H1 (cell line): ENCODE measurements at regions not wholly inside any gene's neighbourhood (a gene's known extent, or its start where the extent isn't known, plus 50 kb on each side); places are given as distances from the start of the nearest gene placed in this dataset.

ENCODE experiments used
- CTCF ChIA-PET: fragments of 300-600 bp; sonication (Branson Sonifier 250); formaldehyde crosslinking; loops from one replicate; lab custom pipeline; 2021; ENCODE audit not compliant: partially characterized antibody; lab: Charles Lee
- POLR2A ChIA-PET: fragments of 300-600 bp; sonication (Branson Sonifier 250); formaldehyde crosslinking; loops from one replicate; lab custom pipeline; 2021; ENCODE audit warnings: inconsistent platforms; ENCODE audit not compliant: partially characterized antibody; lab: Charles Lee
- DNase-seq, 2 experiments: peaks; one replicate each; pipeline versions ENCODE4 v3.0.0 to v3.0.0-alpha.2; 2010 to 2022; ENCODE audit warnings: low spot score in 2 of 2, low read depth in 1 of 2, mixed read lengths in 1 of 2
- FAIRE-seq: peaks from 2 replicates; lab custom pipeline; 2011; peaks lifted over from hg19 to GRCh38; lab: Jason Lieb, UNC
- H2AFZ ChIP-seq: 2 replicates; pipeline ENCODE4 v1.8.1; 2012; ENCODE audit warnings: low read length, inconsistent platforms
- H2AK5ac ChIP-seq: 2 replicates; pipeline ENCODE4 v1.6.1; 2013; ENCODE audit warnings: low read depth, low read length
- H2BK120ac ChIP-seq: replicated peaks from 2 replicates; pipeline ENCODE3; 2013; ENCODE audit warnings: low read depth, low read length, inconsistent platforms
- H2BK12ac ChIP-seq: 2 replicates; pipeline ENCODE4 v1.6.1; 2013; ENCODE audit warnings: low read depth, low read length
- H2BK15ac ChIP-seq: 2 replicates; pipeline ENCODE4 v1.6.1; 2013; ENCODE audit warnings: low read length
- H2BK20ac ChIP-seq: 2 replicates; pipeline ENCODE4 v1.6.1; 2013; ENCODE audit warnings: low read length
- H2BK5ac ChIP-seq: 2 replicates; pipeline ENCODE4 v1.6.1; 2013; ENCODE audit warnings: low read depth, low read length
- H3K14ac ChIP-seq: 2 replicates; pipeline ENCODE4 v1.6.1; 2013; ENCODE audit warnings: inconsistent platforms; ENCODE audit not compliant: insufficient read length
- H3K18ac ChIP-seq: 2 replicates; pipeline ENCODE4 v1.6.1; 2013; ENCODE audit warnings: low read length; ENCODE audit errors: extremely low read depth
- H3K23ac ChIP-seq: 2 replicates; pipeline ENCODE4 v1.6.1; 2013; ENCODE audit warnings: inconsistent platforms; ENCODE audit not compliant: insufficient read length
- H3K23me2 ChIP-seq: 2 replicates; pipeline ENCODE4 v1.6.1; 2013; ENCODE audit warnings: low read depth, low read length
- H3K27ac ChIP-seq: 2 replicates; pipeline ENCODE4 v1.6.1; 2011; ENCODE audit warnings: low read depth, low read length, inconsistent platforms
- H3K27me3 ChIP-seq, 4 experiments: replicated peaks in 1 of 4; 1 replicate in 1 of 4; 2 replicates in 3 of 4; pipeline versions ENCODE4 v1.6.1 to v1.8.1; 2011 to 2013; ENCODE audit warnings: low read length in 3 of 4, mild to moderate bottlenecking in 3 of 4, inconsistent platforms in 2 of 4, mixed read lengths in 2 of 4, moderate library complexity in 1 of 4; ENCODE audit not compliant: control insufficient read depth in 3 of 4, insufficient read depth in 3 of 4; ENCODE audit errors: extremely low read depth in 1 of 4
- H3K36me3 ChIP-seq, 4 experiments: 2 replicates each; pipeline versions ENCODE4 v1.6.1 to v1.8.1; 2011 to 2013; ENCODE audit warnings: mild to moderate bottlenecking in 4 of 4, low read length in 3 of 4, moderate library complexity in 2 of 4, control low read depth in 1 of 4, inconsistent platforms in 1 of 4; ENCODE audit not compliant: insufficient read depth in 4 of 4, control insufficient read depth in 2 of 4
- H3K4ac ChIP-seq: replicated peaks from 2 replicates; pipeline ENCODE3; 2013; ENCODE audit warnings: low read length, low read depth, mixed read lengths, inconsistent platforms; ENCODE audit not compliant: insufficient read length
- H3K4me1 ChIP-seq, 4 experiments: replicated peaks in 1 of 4; 1 replicate in 1 of 4; 2 replicates in 3 of 4; pipeline versions ENCODE4 v1.6.1 to v1.8.1; 2011 to 2013; ENCODE audit warnings: low read length in 3 of 4, inconsistent platforms in 2 of 4, mixed read lengths in 1 of 4; ENCODE audit not compliant: insufficient read depth in 4 of 4, control insufficient read depth in 3 of 4
- H3K4me2 ChIP-seq, 2 experiments: 2 replicates each; pipeline versions ENCODE4 v1.6.1 to v1.8.1; 2011 to 2013; ENCODE audit warnings: low read depth in 2 of 2, low read length in 2 of 2, control low read depth in 1 of 2, inconsistent platforms in 1 of 2, mild to moderate bottlenecking in 1 of 2; ENCODE audit not compliant: insufficient read depth in 1 of 2
- H3K4me3 ChIP-seq, 4 experiments: fragments of 200-600, 300-600 bp in 1 of 4; sonication (generic), shearing (Covaris generic), sonication (Bioruptor Twin) in 1 of 4; 2 replicates each; pipeline versions ENCODE4 v1.5.1 to v1.8.1; 2011 to 2016; ENCODE audit warnings: low read length in 4 of 4, low read depth in 3 of 4, control low read depth in 2 of 4, inconsistent platforms in 2 of 4, mild to moderate bottlenecking in 2 of 4, mixed read lengths in 1 of 4, moderate library complexity in 1 of 4; ENCODE audit not compliant: insufficient read depth in 2 of 4; ENCODE audit errors: extremely low read depth in 1 of 4
- H3K56ac ChIP-seq: replicated peaks from 2 replicates; pipeline ENCODE3; 2013; ENCODE audit warnings: low read depth, mild to moderate bottlenecking, mixed read lengths, low read length, inconsistent platforms; ENCODE audit not compliant: insufficient read length
- H3K79me1 ChIP-seq: 2 replicates; pipeline ENCODE4 v1.6.1; 2013; ENCODE audit warnings: low read depth, low read length, control low read depth
- H3K79me2 ChIP-seq, 2 experiments: 2 replicates each; pipeline versions ENCODE4 v1.6.1 to v1.8.1; 2012 to 2013; ENCODE audit warnings: low read length in 2 of 2, mild to moderate bottlenecking in 2 of 2, inconsistent platforms in 1 of 2; ENCODE audit not compliant: insufficient read depth in 2 of 2, control insufficient read depth in 1 of 2
- H3K9ac ChIP-seq, 4 experiments: replicated peaks in 1 of 4; 1 replicate in 1 of 4; 2 replicates in 3 of 4; pipeline versions ENCODE4 v1.6.1 to v1.8.1; 2011 to 2013; ENCODE audit warnings: low read depth in 3 of 4, low read length in 3 of 4, control low read depth in 2 of 4, mild to moderate bottlenecking in 2 of 4, moderate library complexity in 2 of 4, inconsistent platforms in 1 of 4; ENCODE audit errors: extremely low read depth in 1 of 4
- H3K9me3 ChIP-seq, 2 experiments: 2 replicates each; pipeline versions ENCODE4 v1.6.1 to v1.8.1; 2012 to 2013; ENCODE audit warnings: mild to moderate bottlenecking in 2 of 2, moderate library complexity in 2 of 2, control low read depth in 1 of 2, inconsistent platforms in 1 of 2, low read depth in 1 of 2, low read length in 1 of 2, mixed read lengths in 1 of 2; ENCODE audit not compliant: insufficient read depth in 2 of 2
- H4K20me1 ChIP-seq, 2 experiments: replicated peaks in 1 of 2; 2 replicates each; pipeline versions ENCODE3 to v1.8.1; 2011 to 2013; ENCODE audit warnings: inconsistent platforms in 2 of 2, low read length in 2 of 2, mild to moderate bottlenecking in 1 of 2; ENCODE audit not compliant: insufficient read depth in 2 of 2, control insufficient read depth in 1 of 2
- H4K5ac ChIP-seq: 2 replicates; pipeline ENCODE4 v1.6.1; 2013; ENCODE audit warnings: low read length, low read depth, mixed read lengths, inconsistent platforms; ENCODE audit not compliant: insufficient read length
- H4K8ac ChIP-seq: 2 replicates; pipeline ENCODE4 v1.8.0; 2013; ENCODE audit warnings: mild to moderate bottlenecking, moderate library complexity, low read length, inconsistent platforms; ENCODE audit not compliant: insufficient read depth; ENCODE audit errors: extremely low read depth
- H4K91ac ChIP-seq: replicated peaks from 2 replicates; pipeline ENCODE3; 2013; ENCODE audit warnings: low read length, mixed read lengths, inconsistent platforms; ENCODE audit not compliant: insufficient read length
- CHD1 ChIP-seq: IDR thresholded peaks from 2 replicates; pipeline ENCODE4 v1.6.1; 2012; ENCODE audit warnings: low read depth, low read length, improper control_type of control experiment
- RAD21 ChIP-seq, 2 experiments: IDR thresholded peaks in 1 of 2; conservative IDR thresholded peaks in 1 of 2; 2 replicates each; pipeline ENCODE4 v1.6.1; 2011; ENCODE audit warnings: low read depth in 2 of 2, low read length in 2 of 2, improper control_type of control experiment in 1 of 2, inconsistent platforms in 1 of 2, mild to moderate bottlenecking in 1 of 2, moderate library complexity in 1 of 2
- RBBP5 ChIP-seq: IDR thresholded peaks from 2 replicates; pipeline ENCODE4 v1.7.1; 2012; ENCODE audit warnings: low read depth, mild to moderate bottlenecking, inconsistent platforms, low read length, moderate library complexity, borderline replicate concordance
- WGBS, 2 experiments: shearing (Covaris generic) in 1 of 2; methylation state at CpG; one replicate each; pipeline versions ENCODE4 v1.1.6 to v1.1.7; 2013 to 2015; ENCODE audit warnings: low lambda C conversion rate in 2 of 2, mixed read lengths in 2 of 2, inconsistent platforms in 1 of 2, low coverage in 1 of 2, missing lambda C conversion rate in 1 of 2; ENCODE audit not compliant: insufficient replicate concordance in 2 of 2, insufficient coverage in 1 of 2, insufficient read length in 1 of 2; ENCODE audit errors: extremely low coverage in 1 of 2, missing lambda C conversion rate in 1 of 2; 5-methylcytosine and 5-hydroxymethylcytosine counted together
- TF ChIP-seq, protein P1 (sequence below), 3 experiments: IDR thresholded peaks; 1 replicate in 2 of 3; 2 replicates in 1 of 3; pipeline versions ENCODE4 v1.5.1 to v1.6.1; 2011; ENCODE audit warnings: low read length in 3 of 3, mild to moderate bottlenecking in 3 of 3, inconsistent platforms in 2 of 3, low read depth in 1 of 3, moderate library complexity in 1 of 3; ENCODE audit not compliant: insufficient read depth in 1 of 3; ENCODE audit errors: control extremely low read depth in 1 of 3

DNA sequence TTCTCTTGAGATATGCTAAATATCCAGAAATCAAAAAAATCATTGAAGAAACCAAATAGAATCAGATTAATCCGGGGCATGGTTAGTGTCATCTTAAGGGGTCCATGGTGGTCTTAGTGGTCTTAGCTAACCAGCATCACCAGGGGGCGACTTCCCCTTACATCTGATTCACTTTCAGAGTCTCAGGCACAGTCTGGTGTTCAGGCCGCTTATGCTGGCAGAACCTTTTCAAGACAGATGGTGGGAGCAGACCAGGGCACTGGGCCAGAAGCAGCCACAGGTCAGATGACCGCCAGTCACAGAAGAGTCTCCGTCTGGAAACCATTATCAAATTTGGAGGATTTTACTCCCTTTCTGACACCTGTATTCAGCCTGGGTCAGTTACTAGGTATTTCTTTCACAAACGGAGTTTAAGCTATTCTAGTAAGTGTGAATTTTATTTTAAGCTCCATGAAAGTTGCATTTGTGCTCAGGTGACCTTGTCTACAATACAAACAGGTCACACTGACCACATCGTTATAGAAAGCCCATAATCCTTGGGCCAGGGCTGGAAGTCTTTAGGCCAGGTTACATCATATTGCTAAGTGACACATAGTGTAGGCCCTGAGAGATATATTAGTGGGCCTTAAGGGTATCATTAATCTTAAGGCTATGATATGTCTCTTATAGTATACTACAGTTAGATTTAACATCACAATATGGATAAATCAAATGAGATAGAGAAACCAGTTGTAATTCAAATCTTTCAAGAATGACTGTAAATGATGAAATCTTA lies 365.5 kb downstream of the GBE1 start:
- DNase-seq: peak in 1 of 2 experiments; percentile 3
- Histone ChIP-seq H2BK5ac (no peak overlapping the region), H4K5ac (no peak overlapping the region), H3K4ac (no peak overlapping the region), H2BK120ac (no peak overlapping the region), H3K79me1 (no peaks in the 10 kb centered on the region), H3K23ac (no peak overlapping the region), H3K4me3 (no peak overlapping the region), H3K4me1 (no peaks in the 10 kb centered on the region), H3K9me3 (no peaks in the 10 kb centered on the region; a peak in 1 of 4 replicates), H3K23me2 (no peaks in the 10 kb centered on the region), H2AK5ac (no peak overlapping the region), H3K27me3 (no peaks in the 10 kb centered on the region), H4K8ac (no peak overlapping the region), H2AFZ (no peak overlapping the region), H3K4me2 (no peak overlapping the region), H3K79me2 (no peaks in the 10 kb centered on the region), H3K27ac (no peak overlapping the region), H3K14ac (no peak overlapping the region), H2BK12ac (no peak overlapping the region), H3K9ac (no peak overlapping the region), H4K91ac (no peak overlapping the region), H4K20me1 (no peaks in the 10 kb centered on the region), H3K36me3 (no peaks in the 10 kb centered on the region), H3K56ac (no peak overlapping the region), H2BK20ac (no peak overlapping the region), H3K18ac (no peak overlapping the region), H2BK15ac (no peak overlapping the region)
- WGBS, 2 experiments: 82% methylated on average over 7 of the region's 7 CpGs; no CpG with 5 or more reads in 1 of the 2 experiments
- ChIA-PET CTCF (interaction anchor here (0.7 to 2.5 kb wide), 19 partner anchors 9 to 644 kb away, joined by 3 to 8 read pairs (median 3); no protein-coding TSS in a partner anchor), POLR2A (no interaction called here)
- no peak for FAIRE-seq
- TF ChIP-seq, protein P1, sequence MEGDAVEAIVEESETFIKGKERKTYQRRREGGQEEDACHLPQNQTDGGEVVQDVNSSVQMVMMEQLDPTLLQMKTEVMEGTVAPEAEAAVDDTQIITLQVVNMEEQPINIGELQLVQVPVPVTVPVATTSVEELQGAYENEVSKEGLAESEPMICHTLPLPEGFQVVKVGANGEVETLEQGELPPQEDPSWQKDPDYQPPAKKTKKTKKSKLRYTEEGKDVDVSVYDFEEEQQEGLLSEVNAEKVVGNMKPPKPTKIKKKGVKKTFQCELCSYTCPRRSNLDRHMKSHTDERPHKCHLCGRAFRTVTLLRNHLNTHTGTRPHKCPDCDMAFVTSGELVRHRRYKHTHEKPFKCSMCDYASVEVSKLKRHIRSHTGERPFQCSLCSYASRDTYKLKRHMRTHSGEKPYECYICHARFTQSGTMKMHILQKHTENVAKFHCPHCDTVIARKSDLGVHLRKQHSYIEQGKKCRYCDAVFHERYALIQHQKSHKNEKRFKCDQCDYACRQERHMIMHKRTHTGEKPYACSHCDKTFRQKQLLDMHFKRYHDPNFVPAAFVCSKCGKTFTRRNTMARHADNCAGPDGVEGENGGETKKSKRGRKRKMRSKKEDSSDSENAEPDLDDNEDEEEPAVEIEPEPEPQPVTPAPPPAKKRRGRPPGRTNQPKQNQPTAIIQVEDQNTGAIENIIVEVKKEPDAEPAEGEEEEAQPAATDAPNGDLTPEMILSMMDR (IDR thresholded peaks at IDR 0.05; ENCODE audit: control extremely low read depth in 1 of 3, insufficient read depth in 1 of 3, low read depth in 1 of 3, low read length in 3 of 3): peak; percentile 42 to 53 (median 51)
- TF ChIP-seq RBBP5: no peak
- TF ChIP-seq RAD21 (IDR thresholded peaks at IDR 0.05 in 1 of 2, conservative IDR thresholded peaks at IDR 0.05 in 1 of 2; ENCODE audit: low read depth in 2 of 2, low read length in 2 of 2): peak; percentile 62 to 69
- TF ChIP-seq CHD1: no peak
